ENCODE measurements at regions not wholly inside any gene's neighbourhood (a gene's known extent, or its start where the extent isn't known, plus 50 kb on each side); places are given as distances from the start of the nearest gene placed in this dataset.

DNA sequence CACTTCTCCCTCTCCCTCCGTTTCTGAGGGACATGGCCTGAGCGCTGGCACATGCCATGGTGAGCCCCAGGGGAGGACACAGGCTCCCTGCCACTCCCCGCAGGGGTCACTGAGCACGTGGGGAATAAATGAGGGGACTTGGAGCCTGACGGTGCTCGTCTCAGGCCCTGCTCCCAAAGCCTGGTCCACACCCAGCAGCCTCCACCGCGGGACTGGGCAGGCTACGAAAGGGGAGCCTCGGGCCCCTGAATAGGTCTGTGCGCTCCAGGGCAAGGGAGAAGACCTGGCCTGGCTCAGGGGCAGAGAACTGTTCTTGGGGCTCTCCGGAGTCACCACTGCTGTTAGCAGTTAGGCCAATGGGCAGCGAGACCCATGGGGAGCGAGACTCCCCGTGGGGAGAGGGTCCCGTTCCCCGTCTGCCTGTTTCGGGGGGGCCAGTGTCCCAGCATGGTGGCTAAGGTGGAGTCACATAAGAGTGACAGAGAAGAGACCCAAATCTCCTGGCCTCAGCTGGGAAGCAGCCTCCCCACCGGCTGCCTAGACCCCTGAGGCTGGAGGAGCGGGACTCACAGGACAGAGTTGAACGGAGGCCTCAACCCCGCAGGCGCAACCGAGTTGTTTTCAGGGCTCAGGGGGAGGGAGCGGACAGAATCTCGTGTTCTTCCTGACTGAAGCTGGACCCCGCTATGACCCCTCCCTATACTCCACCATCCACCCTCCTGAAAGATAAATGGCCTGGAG, 329.8 kb upstream of the SFSWAP start:
- WGBS, 4 donors, result 26 to 42% (median 40%) methylated on average over 10 to 27 of the region's 27 CpGs
- Histone ChIP-seq H3K4me1 (replicated peaks in 1 of 2) (no peaks in the 10 kb centered on the region), H3K27ac (no peak overlapping the region), H3K36me3 (replicated peaks in 1 of 2) (no peaks in the 10 kb centered on the region), H3K9me3 (replicated peaks in 1 of 3) (no peaks in the 10 kb centered on the region), H3K27me3 (peaks cover 7% of the 10 kb centered on the region), H3K4me3 (no peak overlapping the region)
- intact Hi-C loops (cut with DNase I), result no loop called here
- no peak for DNase-seq
- no peak for TF ChIP-seq POLR2A (IDR thresholded peaks at IDR 0.05)
- TF ChIP-seq, protein P1, sequence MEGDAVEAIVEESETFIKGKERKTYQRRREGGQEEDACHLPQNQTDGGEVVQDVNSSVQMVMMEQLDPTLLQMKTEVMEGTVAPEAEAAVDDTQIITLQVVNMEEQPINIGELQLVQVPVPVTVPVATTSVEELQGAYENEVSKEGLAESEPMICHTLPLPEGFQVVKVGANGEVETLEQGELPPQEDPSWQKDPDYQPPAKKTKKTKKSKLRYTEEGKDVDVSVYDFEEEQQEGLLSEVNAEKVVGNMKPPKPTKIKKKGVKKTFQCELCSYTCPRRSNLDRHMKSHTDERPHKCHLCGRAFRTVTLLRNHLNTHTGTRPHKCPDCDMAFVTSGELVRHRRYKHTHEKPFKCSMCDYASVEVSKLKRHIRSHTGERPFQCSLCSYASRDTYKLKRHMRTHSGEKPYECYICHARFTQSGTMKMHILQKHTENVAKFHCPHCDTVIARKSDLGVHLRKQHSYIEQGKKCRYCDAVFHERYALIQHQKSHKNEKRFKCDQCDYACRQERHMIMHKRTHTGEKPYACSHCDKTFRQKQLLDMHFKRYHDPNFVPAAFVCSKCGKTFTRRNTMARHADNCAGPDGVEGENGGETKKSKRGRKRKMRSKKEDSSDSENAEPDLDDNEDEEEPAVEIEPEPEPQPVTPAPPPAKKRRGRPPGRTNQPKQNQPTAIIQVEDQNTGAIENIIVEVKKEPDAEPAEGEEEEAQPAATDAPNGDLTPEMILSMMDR (IDR thresholded peaks at IDR 0.05), result no peak

DNA sequence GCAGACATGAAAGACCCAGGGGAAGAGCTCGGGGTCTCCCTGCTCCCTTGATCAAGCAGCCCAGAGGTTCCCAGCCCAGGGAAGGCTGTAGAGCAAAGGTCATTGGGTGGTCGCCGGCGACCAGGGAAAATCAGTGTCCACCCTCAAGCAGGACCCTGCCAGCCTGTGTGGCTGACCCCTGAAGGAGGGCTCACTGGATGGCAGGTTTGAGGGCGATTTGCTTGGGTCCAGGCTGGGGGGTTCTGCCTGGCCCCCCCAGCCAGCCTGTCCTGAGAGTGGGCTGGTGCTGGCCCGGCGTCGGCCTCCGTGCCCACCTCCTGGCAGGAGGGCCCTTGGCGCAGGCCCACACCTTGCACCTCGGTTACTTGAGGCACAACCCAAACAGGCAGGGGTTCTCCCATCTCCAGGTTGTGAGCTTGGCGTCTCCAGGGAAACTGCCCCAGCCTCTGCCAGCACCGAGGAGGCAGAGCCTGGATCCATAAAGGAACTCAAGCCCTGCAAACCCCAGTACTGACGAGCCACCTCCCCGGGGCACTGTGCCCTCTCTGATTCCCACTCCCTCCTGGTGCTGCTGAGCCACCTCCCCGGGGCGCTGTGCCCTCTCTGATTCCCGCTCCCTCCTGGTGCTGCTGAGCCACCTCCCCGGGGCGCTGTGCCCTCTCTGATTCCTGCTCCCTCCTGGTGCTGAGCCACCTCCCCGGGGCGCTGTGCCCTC, 329.0 kb upstream of the SFSWAP start:
- Histone ChIP-seq H3K4me3 (no peak overlapping the region), H3K27ac (no peak overlapping the region), H3K36me3 (replicated peaks in 1 of 2) (no peaks in the 10 kb centered on the region), H3K27me3 (peaks cover 7% of the 10 kb centered on the region), H3K9me3 (replicated peaks in 1 of 3) (no peaks in the 10 kb centered on the region), H3K4me1 (replicated peaks in 1 of 2) (no peaks in the 10 kb centered on the region)
- intact Hi-C loops (cut with DNase I), result no loop called here
- DNase-seq, result peak in 1 of 7 donors; percentile 8
- WGBS, 4 donors, result 61 to 75% (median 68%) methylated on average over 7 to 22 of the region's 22 CpGs
- TF ChIP-seq POLR2A (IDR thresholded peaks at IDR 0.05), result no peak
- TF ChIP-seq, protein P1 (IDR thresholded peaks at IDR 0.05), result no peak

DNA sequence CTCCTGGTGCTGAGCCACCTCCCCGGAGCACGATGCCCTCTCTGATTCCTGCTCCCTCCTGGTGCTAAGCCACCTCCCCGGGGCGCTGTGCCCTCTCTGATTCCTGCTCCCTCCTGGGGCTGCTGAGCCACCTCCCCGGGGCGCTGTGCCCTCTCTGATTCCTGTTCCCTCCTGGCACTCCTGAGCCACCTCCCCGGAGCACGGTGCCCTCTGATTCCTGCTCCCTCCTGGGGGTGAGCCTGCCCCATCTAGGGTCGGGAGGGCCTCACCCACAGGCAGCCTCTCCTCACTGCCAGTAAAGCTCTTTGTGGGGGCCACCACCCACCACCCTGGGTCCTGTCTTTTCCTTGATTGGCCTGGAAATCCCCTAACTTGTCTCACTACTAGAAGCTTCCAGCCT, 327.6 kb upstream of the SFSWAP start:
- 72 to 86% (median 82%) methylated on average over 4 to 9 of the region's 9 CpGs for WGBS, 4 donors
- Histone ChIP-seq H3K27me3 (peaks cover 7% of the 10 kb centered on the region), H3K36me3 (replicated peaks in 1 of 2) (no peaks in the 10 kb centered on the region), H3K4me3 (no peak overlapping the region), H3K9me3 (replicated peaks in 1 of 3) (no peaks in the 10 kb centered on the region), H3K4me1 (replicated peaks in 1 of 2) (no peaks in the 10 kb centered on the region), H3K27ac (no peak overlapping the region)
- intact Hi-C loops (cut with DNase I), result no loop called here
- TF ChIP-seq POLR2A (IDR thresholded peaks at IDR 0.05), result no peak
- TF ChIP-seq, protein P1 (IDR thresholded peaks at IDR 0.05), result no peak
- peak in 1 of 7 donors; percentile 7 for DNase-seq

DNA sequence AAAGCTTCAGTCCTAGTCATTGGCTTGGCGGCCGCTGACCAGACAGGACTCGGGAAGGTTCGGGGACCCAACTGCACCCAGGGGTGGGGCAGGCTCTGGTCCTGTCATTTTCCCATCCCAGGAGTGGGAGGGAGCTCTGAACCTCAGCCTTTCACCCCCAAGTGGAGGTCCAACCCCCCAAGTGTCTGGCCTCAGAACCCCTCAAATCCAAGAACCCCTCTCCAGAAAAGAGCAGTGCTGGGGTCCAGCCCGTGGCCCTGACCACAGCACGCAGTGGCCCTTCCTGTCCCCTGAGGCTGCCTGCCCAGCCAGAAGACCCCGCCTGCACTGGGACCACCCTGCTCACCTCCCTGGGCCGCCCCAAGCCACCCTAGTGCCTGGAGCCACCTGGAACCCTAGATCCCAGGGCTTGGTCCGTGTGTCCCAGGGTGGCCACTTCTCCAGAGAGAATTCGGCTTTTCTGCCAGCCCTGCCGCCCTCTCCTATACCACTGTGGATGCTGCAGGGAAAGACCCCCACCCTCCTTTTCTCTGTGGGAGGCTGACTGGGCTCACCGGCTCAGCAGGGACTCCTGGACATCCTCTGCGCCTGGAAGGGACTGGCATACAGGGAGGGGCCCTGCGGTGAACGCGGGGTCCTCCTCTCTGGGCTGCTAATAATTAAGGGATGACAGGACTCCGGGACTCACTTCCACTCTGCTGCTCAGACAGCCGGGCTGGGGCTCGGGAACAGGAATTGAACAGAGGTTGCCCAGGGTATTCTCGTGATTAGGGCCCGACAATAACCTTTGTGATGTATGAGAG, 326.9 kb upstream of the SFSWAP start:
- H3K36me3 ChIP-seq (replicated peaks in 1 of 2), result no peaks in the 10 kb centered on the region
- H3K4me1 ChIP-seq (replicated peaks in 1 of 2), result no peaks in the 10 kb centered on the region
- H3K9me3 ChIP-seq (replicated peaks in 1 of 3), result no peaks in the 10 kb centered on the region
- intact Hi-C loops (cut with DNase I), result no loop called here
- 30 to 53% (median 44%) methylated on average over 10 to 21 of the region's 21 CpGs for WGBS, 4 donors
- peak in 1 of 7 donors; percentile 14 for DNase-seq
- no peak for TF ChIP-seq POLR2A (IDR thresholded peaks at IDR 0.05)
- TF ChIP-seq, protein P1 (IDR thresholded peaks at IDR 0.05), result no peak
- H3K27me3 ChIP-seq, result peaks cover 7% of the 10 kb centered on the region
- no peak overlapping the region for H3K4me3 ChIP-seq
- H3K27ac ChIP-seq, result no peak overlapping the region

All from adrenal gland (tissue), 9 donors.